Uterus (tissue), 3 donors: ENCODE measurements at regions not wholly inside any gene's neighbourhood (a gene's known extent, or its start where the extent isn't known, plus 50 kb on each side); places are given as distances from the start of the nearest gene placed in this dataset.

ENCODE experiments used
- DNase-seq, 2 donors: peaks; one replicate each; pipeline ENCODE4 v3.0.0-alpha.2; 2019 to 2020
- H3K27ac ChIP-seq, 2 donors: fragments of 200-600 bp; sonication (generic); 1 replicate in 1 of 2; 2 replicates in 1 of 2; pipeline ENCODE4 v1.5.1; 2016 to 2018
- H3K27me3 ChIP-seq, 2 donors: fragments of 200-600 bp; sonication (generic); one replicate each; pipeline ENCODE4 v1.5.1; 2018 to 2019; ENCODE audit warnings: control low read depth in 1 of 2
- H3K36me3 ChIP-seq, 2 donors: fragments of 200-600 bp; sonication (generic); one replicate each; pipeline ENCODE4 v1.5.1; 2019; ENCODE audit warnings: control low read depth in 1 of 2
- H3K4me1 ChIP-seq, 2 donors: fragments of 200-600 bp; sonication (generic); one replicate each; pipeline ENCODE4 v1.5.1; 2018 to 2019; ENCODE audit warnings: control low read depth in 1 of 2
- H3K4me3 ChIP-seq, 2 donors: fragments of 200-600 bp; sonication (generic); 1 replicate in 1 of 2; 2 replicates in 1 of 2; pipeline ENCODE4 v1.5.1; 2018 to 2019; ENCODE audit warnings: mild to moderate bottlenecking in 1 of 2
- H3K9me3 ChIP-seq, 2 donors: fragments of 200-600 bp; sonication (generic); one replicate each; pipeline ENCODE4 v1.5.1; 2019; ENCODE audit warnings: control low read depth in 1 of 2
- POLR2A ChIP-seq, 2 donors: fragments of 450-650 bp; IDR thresholded peaks; one replicate each; pipeline ENCODE4 v1.6.1; 2016; ENCODE audit warnings: antibody characterized with exemption in 2 of 2, mild to moderate bottlenecking in 1 of 2, moderate library complexity in 1 of 2
- intact Hi-C: fragments of 100-400 bp; cut with DNase I; formaldehyde crosslinking; loops from one replicate; pipeline ENCODE4 v1.15.1; 2023; ENCODE audit warnings: low total_unique reads
- TF ChIP-seq, protein P1 (sequence below), 4 experiments: fragments of 200-600 bp in 2 of 4; fragments of 450-650 bp in 2 of 4; sonication (generic) in 2 of 4; IDR thresholded peaks; one replicate each; pipeline ENCODE4 v1.5.1; 2016 to 2019; ENCODE audit warnings: antibody characterized with exemption in 4 of 4, mild to moderate bottlenecking in 2 of 4, moderate library complexity in 1 of 4
- donor health status: DM: yes; HTN: yes; CAD: no.

DNA sequence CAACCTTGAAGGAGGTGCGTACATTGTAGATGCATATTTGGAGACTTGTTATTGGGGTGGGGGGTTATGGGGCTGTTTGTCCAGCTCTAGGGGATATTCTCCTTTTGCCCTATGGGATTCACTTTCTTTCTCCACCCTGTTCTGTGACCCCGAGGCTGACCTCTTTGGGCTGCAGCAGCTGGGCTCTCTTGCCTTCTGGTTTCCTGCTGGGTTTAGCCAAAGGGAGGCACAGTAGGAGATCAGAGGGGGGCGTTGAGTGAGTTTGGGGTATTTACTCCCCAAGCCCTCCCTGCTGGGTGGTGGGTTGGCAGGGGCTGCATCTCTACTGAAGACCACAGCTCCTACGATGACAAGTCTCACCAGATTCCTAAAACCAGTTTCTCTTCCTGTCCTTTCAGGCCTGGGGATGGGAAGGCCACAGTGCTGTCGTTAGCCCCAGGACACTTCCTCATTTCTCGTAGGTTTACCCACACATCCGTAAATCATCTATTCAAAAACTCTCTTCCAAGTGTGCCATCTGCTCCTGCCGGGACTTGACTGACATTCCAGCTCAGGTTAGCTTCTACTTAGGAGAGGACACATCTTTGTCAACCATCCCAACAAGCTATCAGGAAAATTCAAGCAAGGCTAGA is 127.1 kb downstream of the TMEM30B start:
- Histone ChIP-seq H3K36me3 (no peaks in the 10 kb centered on the region), H3K4me1 (no peaks in the 10 kb centered on the region), H3K27ac (no peak overlapping the region), H3K4me3 (no peak overlapping the region), H3K27me3 (no peaks in the 10 kb centered on the region), H3K9me3 (no peaks in the 10 kb centered on the region)
- no peak for DNase-seq
- intact Hi-C loops: no loop called here
- TF ChIP-seq, protein P1, sequence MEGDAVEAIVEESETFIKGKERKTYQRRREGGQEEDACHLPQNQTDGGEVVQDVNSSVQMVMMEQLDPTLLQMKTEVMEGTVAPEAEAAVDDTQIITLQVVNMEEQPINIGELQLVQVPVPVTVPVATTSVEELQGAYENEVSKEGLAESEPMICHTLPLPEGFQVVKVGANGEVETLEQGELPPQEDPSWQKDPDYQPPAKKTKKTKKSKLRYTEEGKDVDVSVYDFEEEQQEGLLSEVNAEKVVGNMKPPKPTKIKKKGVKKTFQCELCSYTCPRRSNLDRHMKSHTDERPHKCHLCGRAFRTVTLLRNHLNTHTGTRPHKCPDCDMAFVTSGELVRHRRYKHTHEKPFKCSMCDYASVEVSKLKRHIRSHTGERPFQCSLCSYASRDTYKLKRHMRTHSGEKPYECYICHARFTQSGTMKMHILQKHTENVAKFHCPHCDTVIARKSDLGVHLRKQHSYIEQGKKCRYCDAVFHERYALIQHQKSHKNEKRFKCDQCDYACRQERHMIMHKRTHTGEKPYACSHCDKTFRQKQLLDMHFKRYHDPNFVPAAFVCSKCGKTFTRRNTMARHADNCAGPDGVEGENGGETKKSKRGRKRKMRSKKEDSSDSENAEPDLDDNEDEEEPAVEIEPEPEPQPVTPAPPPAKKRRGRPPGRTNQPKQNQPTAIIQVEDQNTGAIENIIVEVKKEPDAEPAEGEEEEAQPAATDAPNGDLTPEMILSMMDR (IDR thresholded peaks at IDR 0.05): no peak
- no peak for TF ChIP-seq POLR2A (IDR thresholded peaks at IDR 0.05)

DNA sequence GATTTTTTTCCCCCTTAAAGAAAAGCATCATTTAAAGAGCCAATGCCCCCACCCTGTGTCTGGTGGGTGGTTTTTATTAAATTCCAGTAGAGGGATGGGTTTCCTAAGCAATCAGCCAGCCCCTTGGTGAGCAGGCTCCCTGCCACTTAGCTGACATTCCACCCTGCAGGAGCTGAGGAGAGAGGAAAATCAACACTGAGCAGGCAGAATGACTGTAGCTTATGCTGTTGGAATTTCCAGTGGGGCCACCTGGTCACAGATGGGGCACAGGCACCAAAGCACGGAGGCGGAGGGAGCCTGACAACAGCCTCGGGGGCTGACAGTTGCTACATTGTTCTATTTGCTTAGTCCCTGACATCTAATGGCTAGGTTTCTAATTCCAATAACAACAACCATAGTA is 127.7 kb downstream of the TMEM30B start:
- no peak for DNase-seq
- Histone ChIP-seq H3K27ac (no peak overlapping the region), H3K9me3 (no peaks in the 10 kb centered on the region), H3K4me1 (no peaks in the 10 kb centered on the region), H3K36me3 (no peaks in the 10 kb centered on the region), H3K4me3 (no peak overlapping the region), H3K27me3 (no peaks in the 10 kb centered on the region)
- TF ChIP-seq, protein P1 (IDR thresholded peaks at IDR 0.05): no peak
- TF ChIP-seq POLR2A (IDR thresholded peaks at IDR 0.05): no peak
- intact Hi-C loops: no loop called here

DNA sequence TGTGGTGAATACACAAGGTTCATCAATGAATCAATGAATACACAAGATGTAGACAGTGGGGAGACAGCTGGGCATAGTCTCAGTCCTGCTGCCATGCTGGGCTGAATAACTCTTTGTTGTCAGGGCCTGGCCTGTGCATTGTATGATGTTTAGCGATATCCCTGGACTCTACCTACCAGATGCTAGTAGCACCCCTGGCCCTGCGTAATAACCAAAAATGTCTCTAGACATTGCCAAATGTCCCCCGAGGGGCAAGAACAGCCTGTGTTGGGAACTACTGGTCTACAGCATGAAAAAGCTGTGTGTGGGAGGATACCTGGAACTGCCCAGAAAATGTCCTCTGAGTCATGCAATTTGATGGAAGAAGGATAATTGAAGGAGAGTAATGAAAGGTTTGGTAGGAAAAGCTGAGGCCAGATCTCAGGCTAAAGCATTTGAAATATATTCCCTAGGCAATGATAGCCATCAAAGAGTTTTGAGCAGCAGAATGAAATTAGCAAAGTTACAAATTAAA is 128.2 kb downstream of the TMEM30B start:
- no peaks in the 10 kb centered on the region for H3K27me3 ChIP-seq
- no peaks in the 10 kb centered on the region for H3K9me3 ChIP-seq
- TF ChIP-seq, protein P1 (IDR thresholded peaks at IDR 0.05): no peak
- TF ChIP-seq POLR2A (IDR thresholded peaks at IDR 0.05): no peak
- H3K4me3 ChIP-seq: no peak overlapping the region
- DNase-seq: no peak
- H3K36me3 ChIP-seq: no peaks in the 10 kb centered on the region
- no peaks in the 10 kb centered on the region for H3K4me1 ChIP-seq
- intact Hi-C loops: no loop called here
- H3K27ac ChIP-seq: no peak overlapping the region

DNA sequence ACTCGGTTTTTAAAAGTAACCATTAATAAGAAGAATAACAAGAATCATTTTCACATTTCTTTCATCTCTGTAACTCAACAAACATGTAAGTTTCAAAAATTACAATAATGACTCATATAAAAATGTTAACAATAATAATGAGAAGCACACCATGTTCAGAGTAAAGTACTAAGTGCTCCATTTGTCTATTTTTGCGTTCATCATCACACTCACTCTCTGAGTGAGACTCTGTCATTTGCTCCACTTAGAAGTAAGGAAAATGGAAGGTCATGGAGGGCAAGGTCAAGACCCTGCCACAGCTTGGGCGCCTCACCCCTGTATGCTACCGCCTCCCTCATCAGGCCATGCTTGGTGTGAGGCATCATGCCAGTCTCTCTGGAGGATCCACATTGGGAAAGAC is 129.9 kb downstream of the TMEM30B start:
- no peak for DNase-seq
- no peak overlapping the region for H3K4me3 ChIP-seq
- intact Hi-C loops: no loop called here
- no peak overlapping the region for H3K27ac ChIP-seq
- no peaks in the 10 kb centered on the region for H3K9me3 ChIP-seq
- no peak for TF ChIP-seq POLR2A (IDR thresholded peaks at IDR 0.05)
- TF ChIP-seq, protein P1 (IDR thresholded peaks at IDR 0.05): no peak
- no peaks in the 10 kb centered on the region for H3K4me1 ChIP-seq
- H3K27me3 ChIP-seq: no peaks in the 10 kb centered on the region
- no peaks in the 10 kb centered on the region for H3K36me3 ChIP-seq

DNA sequence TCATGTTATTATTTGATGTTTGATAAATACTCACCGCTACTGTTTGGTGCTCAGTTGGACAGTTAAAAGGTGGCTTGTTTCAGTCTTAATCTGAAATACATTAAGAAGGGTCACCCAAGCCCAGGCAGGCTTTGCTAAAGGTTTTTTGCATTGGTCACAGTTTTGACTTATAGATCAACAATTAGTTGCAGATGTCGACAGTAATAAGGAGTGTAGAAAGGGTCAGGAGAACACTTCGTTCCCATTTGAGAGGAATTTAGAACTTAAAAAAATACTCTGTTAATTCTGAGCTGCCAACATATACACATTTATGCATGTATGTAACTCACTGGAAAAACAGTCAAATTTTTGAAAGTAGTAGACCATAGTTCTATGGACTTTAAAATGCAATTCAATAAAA is 130.3 kb downstream of the TMEM30B start:
- H3K4me3 ChIP-seq: no peak overlapping the region
- H3K4me1 ChIP-seq: no peaks in the 10 kb centered on the region
- TF ChIP-seq, protein P1 (IDR thresholded peaks at IDR 0.05): no peak
- no peak for TF ChIP-seq POLR2A (IDR thresholded peaks at IDR 0.05)
- H3K9me3 ChIP-seq: no peaks in the 10 kb centered on the region
- intact Hi-C loops: no loop called here
- no peaks in the 10 kb centered on the region for H3K36me3 ChIP-seq
- H3K27ac ChIP-seq: no peak overlapping the region
- no peak for DNase-seq
- H3K27me3 ChIP-seq: no peaks in the 10 kb centered on the region
